ENCODE measurements at regions not wholly inside any gene's neighbourhood (a gene's known extent, or its start where the extent isn't known, plus 50 kb on each side); places are given as distances from the start of the nearest gene placed in this dataset.

GRCh38 chr7:54679490-54679817 is 79.6 kb downstream of the SEC61G start:
- Histone ChIP-seq H2AK5ac (ENCODE audit: low read length) (no peak overlapping the region), H3K23ac (ENCODE audit: low read length) (no peak overlapping the region), H3K14ac (ENCODE audit: low read length) (no peak overlapping the region), H3K79me2 (ENCODE audit: control insufficient read depth, insufficient read depth, low read length, poor library complexity) (no peaks in the 10 kb centered on the region), H4K8ac (ENCODE audit: low read depth, low read length) (no peak overlapping the region), H4K12ac (ENCODE audit: low read depth, low read length) (no peak overlapping the region), H3K18ac (ENCODE audit: low read length) (no peak overlapping the region), H3K79me1 (ENCODE audit: low read length) (no peaks in the 10 kb centered on the region), H3K27ac (ENCODE audit: low read depth, low read length) (no peak overlapping the region), H3K27me3 (ENCODE audit: insufficient read depth, low read length) (no peaks in the 10 kb centered on the region), H2AFZ (ENCODE audit: insufficient read depth, low read length, poor library complexity) (no peak overlapping the region), H2BK120ac (ENCODE audit: insufficient read depth, low read length, poor library complexity) (no peak overlapping the region), H3K4me1 (ENCODE audit: control insufficient read depth in 1 of 2, insufficient read depth in 2 of 2, low read length in 2 of 2) (no peaks in the 10 kb centered on the region), H3K4me2 (ENCODE audit: low read length) (no peak overlapping the region), H3K9ac (ENCODE audit: low read length) (no peak overlapping the region), H3K4ac (ENCODE audit: low read depth, low read length) (no peak overlapping the region), H3K36me3 (ENCODE audit: control insufficient read depth in 1 of 2, insufficient read depth in 2 of 2, low read length in 2 of 2) (no peaks in the 10 kb centered on the region), H2BK5ac (ENCODE audit: low read depth, low read length, poor library complexity) (no peak overlapping the region), H2BK12ac (ENCODE audit: low read length) (no peak overlapping the region), H4K91ac (ENCODE audit: low read depth, low read length) (no peak overlapping the region), H3K9me3 (ENCODE audit: insufficient read depth, low read depth, low read length) (no peaks in the 10 kb centered on the region), H3K4me3 (ENCODE audit: low read depth, low read length) (no peak overlapping the region)
- no CpG with 5 or more reads among the region's 5 CpGs for WGBS (ENCODE audit: extremely low coverage, insufficient coverage, insufficient read length)
- DNase-seq, result no peak

GRCh38 chr7:54678763-54679489 is 80.1 kb downstream of the SEC61G start:
- H3K4ac ChIP-seq (ENCODE audit: low read depth, low read length), result no peak overlapping the region
- no peak overlapping the region for H2BK5ac ChIP-seq (ENCODE audit: low read depth, low read length, poor library complexity)
- no peaks in the 10 kb centered on the region for H3K79me1 ChIP-seq (ENCODE audit: low read length)
- no peak overlapping the region for H4K8ac ChIP-seq (ENCODE audit: low read depth, low read length)
- H3K23ac ChIP-seq (ENCODE audit: low read length), result no peak overlapping the region
- H4K12ac ChIP-seq (ENCODE audit: low read depth, low read length), result no peak overlapping the region
- no peak overlapping the region for H2BK120ac ChIP-seq (ENCODE audit: insufficient read depth, low read length, poor library complexity)
- no peak overlapping the region for H3K4me3 ChIP-seq (ENCODE audit: low read depth, low read length)
- H2BK12ac ChIP-seq (ENCODE audit: low read length), result no peak overlapping the region
- peak in 1 of 2 donors; percentile 35 for DNase-seq
- no peak overlapping the region for H3K27ac ChIP-seq (ENCODE audit: low read depth, low read length)
- no peaks in the 10 kb centered on the region for H3K79me2 ChIP-seq (ENCODE audit: control insufficient read depth, insufficient read depth, low read length, poor library complexity)
- H2AK5ac ChIP-seq (ENCODE audit: low read length), result no peak overlapping the region
- no peaks in the 10 kb centered on the region for H3K36me3 ChIP-seq (ENCODE audit: control insufficient read depth in 1 of 2, insufficient read depth in 2 of 2, low read length in 2 of 2)
- WGBS (ENCODE audit: extremely low coverage, insufficient coverage, insufficient read length), result no CpG with 5 or more reads among the region's 6 CpGs
- no peak overlapping the region for H3K18ac ChIP-seq (ENCODE audit: low read length)
- H4K91ac ChIP-seq (ENCODE audit: low read depth, low read length), result no peak overlapping the region
- H3K4me1 ChIP-seq (ENCODE audit: control insufficient read depth in 1 of 2, insufficient read depth in 2 of 2, low read length in 2 of 2), result no peaks in the 10 kb centered on the region
- no peaks in the 10 kb centered on the region for H3K27me3 ChIP-seq (ENCODE audit: insufficient read depth, low read length)
- no peaks in the 10 kb centered on the region for H3K9me3 ChIP-seq (ENCODE audit: insufficient read depth, low read depth, low read length)
- no peak overlapping the region for H3K14ac ChIP-seq (ENCODE audit: low read length)
- H2AFZ ChIP-seq (ENCODE audit: insufficient read depth, low read length, poor library complexity), result no peak overlapping the region
- H3K4me2 ChIP-seq (ENCODE audit: low read length), result no peak overlapping the region
- H3K9ac ChIP-seq (ENCODE audit: low read length), result no peak overlapping the region

GRCh38 chr7:54674891-54675290 is 84.1 kb downstream of the SEC61G start:
- Histone ChIP-seq H4K91ac (ENCODE audit: low read depth, low read length) (no peak overlapping the region), H3K4me3 (ENCODE audit: low read depth, low read length) (no peak overlapping the region), H3K9ac (ENCODE audit: low read length) (no peak overlapping the region), H3K4ac (ENCODE audit: low read depth, low read length) (no peak overlapping the region), H2AK5ac (ENCODE audit: low read length) (no peak overlapping the region), H3K9me3 (ENCODE audit: insufficient read depth, low read depth, low read length) (no peaks in the 10 kb centered on the region), H3K4me1 (ENCODE audit: control insufficient read depth in 1 of 2, insufficient read depth in 2 of 2, low read length in 2 of 2) (no peaks in the 10 kb centered on the region), H3K23ac (ENCODE audit: low read length) (no peak overlapping the region), H3K4me2 (ENCODE audit: low read length) (no peak overlapping the region), H2BK5ac (ENCODE audit: low read depth, low read length, poor library complexity) (no peak overlapping the region), H3K27me3 (ENCODE audit: insufficient read depth, low read length) (no peaks in the 10 kb centered on the region), H3K79me1 (ENCODE audit: low read length) (no peaks in the 10 kb centered on the region), H3K79me2 (ENCODE audit: control insufficient read depth, insufficient read depth, low read length, poor library complexity) (no peaks in the 10 kb centered on the region), H4K8ac (ENCODE audit: low read depth, low read length) (no peak overlapping the region), H3K14ac (ENCODE audit: low read length) (no peak overlapping the region), H3K27ac (ENCODE audit: low read depth, low read length) (no peak overlapping the region), H3K18ac (ENCODE audit: low read length) (no peak overlapping the region), H4K12ac (ENCODE audit: low read depth, low read length) (no peak overlapping the region), H2BK12ac (ENCODE audit: low read length) (no peak overlapping the region), H2BK120ac (ENCODE audit: insufficient read depth, low read length, poor library complexity) (no peak overlapping the region), H2AFZ (ENCODE audit: insufficient read depth, low read length, poor library complexity) (no peak overlapping the region), H3K36me3 (ENCODE audit: control insufficient read depth in 1 of 2, insufficient read depth in 2 of 2, low read length in 2 of 2) (no peaks in the 10 kb centered on the region)
- WGBS (ENCODE audit: extremely low coverage, insufficient coverage, insufficient read length), result no CpG with 5 or more reads among the region's 3 CpGs
- no peak for DNase-seq

- no CpG with 5 or more reads among the region's 4 CpGs for WGBS (ENCODE audit: extremely low coverage, insufficient coverage, insufficient read length)
- H3K9ac ChIP-seq (ENCODE audit: low read length), result no peak overlapping the region
- no peaks in the 10 kb centered on the region for H3K9me3 ChIP-seq (ENCODE audit: insufficient read depth, low read depth, low read length)
- no peak overlapping the region for H3K4me2 ChIP-seq (ENCODE audit: low read length)
- no peak overlapping the region for H2BK12ac ChIP-seq (ENCODE audit: low read length)
- no peak overlapping the region for H2AK5ac ChIP-seq (ENCODE audit: low read length)
- H3K79me2 ChIP-seq (ENCODE audit: control insufficient read depth, insufficient read depth, low read length, poor library complexity), result no peaks in the 10 kb centered on the region
- no peaks in the 10 kb centered on the region for H3K36me3 ChIP-seq (ENCODE audit: control insufficient read depth in 1 of 2, insufficient read depth in 2 of 2, low read length in 2 of 2)
- no peak overlapping the region for H3K4ac ChIP-seq (ENCODE audit: low read depth, low read length)
- H3K23ac ChIP-seq (ENCODE audit: low read length), result no peak overlapping the region
- no peaks in the 10 kb centered on the region for H3K4me1 ChIP-seq (ENCODE audit: control insufficient read depth in 1 of 2, insufficient read depth in 2 of 2, low read length in 2 of 2)
- no peak overlapping the region for H3K18ac ChIP-seq (ENCODE audit: low read length)
- H2AFZ ChIP-seq (ENCODE audit: insufficient read depth, low read length, poor library complexity), result no peak overlapping the region
- no peak overlapping the region for H2BK5ac ChIP-seq (ENCODE audit: low read depth, low read length, poor library complexity)
- no peak overlapping the region for H2BK120ac ChIP-seq (ENCODE audit: insufficient read depth, low read length, poor library complexity)
- H4K12ac ChIP-seq (ENCODE audit: low read depth, low read length), result no peak overlapping the region
- no peaks in the 10 kb centered on the region for H3K79me1 ChIP-seq (ENCODE audit: low read length)
- no peak overlapping the region for H4K8ac ChIP-seq (ENCODE audit: low read depth, low read length)
- H3K4me3 ChIP-seq (ENCODE audit: low read depth, low read length), result no peak overlapping the region
- H3K14ac ChIP-seq (ENCODE audit: low read length), result no peak overlapping the region
- no peak for DNase-seq
- no peak overlapping the region for H4K91ac ChIP-seq (ENCODE audit: low read depth, low read length)
- H3K27me3 ChIP-seq (ENCODE audit: insufficient read depth, low read length), result no peaks in the 10 kb centered on the region
- H3K27ac ChIP-seq (ENCODE audit: low read depth, low read length), result no peak overlapping the region
Observed at GRCh38 chr7:54672519-54672918, 86.5 kb downstream of the SEC61G start.

Measured in trophoblast cell (in vitro differentiated cells and primary cell).